Adrenal gland (tissue), 5 donors: ENCODE measurements at regions not wholly inside any gene's neighbourhood (a gene's known extent, or its start where the extent isn't known, plus 50 kb on each side); places are given as distances from the start of the nearest gene placed in this dataset.

Source experiments
- CTCF ChIP-seq, 6 experiments: fragments of 450-650 bp in 4 of 6; fragments of 200-600 bp in 2 of 6; sonication (generic) in 1 of 6; IDR thresholded peaks; 1 replicate in 5 of 6; 2 replicates in 1 of 6; pipeline versions ENCODE4 v1.5.1 to v1.8.0; 2016 to 2021; ENCODE audit warnings: antibody characterized with exemption in 6 of 6, mild to moderate bottlenecking in 2 of 6, moderate library complexity in 1 of 6
- POLR2A ChIP-seq, 2 donors: fragments of 450-650 bp; IDR thresholded peaks; one replicate each; pipeline ENCODE4 v1.6.1; 2017; ENCODE audit warnings: antibody characterized with exemption in 2 of 2, mild to moderate bottlenecking in 2 of 2, moderate library complexity in 1 of 2
- donor health status: DM: no; HTN: no; CAD: no.

GRCh38 chr5:2105141-2105540, 222.4 kb upstream of the IRX4 start:
- TF ChIP-seq CTCF (IDR thresholded peaks at IDR 0.05) = no peak
- no peak for TF ChIP-seq POLR2A (IDR thresholded peaks at IDR 0.05)
